ENCODE measurements at regions not wholly inside any gene's neighbourhood (a gene's known extent, or its start where the extent isn't known, plus 50 kb on each side); places are given as distances from the start of the nearest gene placed in this dataset.
"Not testable (repeated sequence)": the region's sequence is repeated elsewhere in the genome, so short reads cannot be mapped to it uniquely, and the experiment has no call there.

- no peaks in the 10 kb centered on the region for H3K9me3 ChIP-seq
- no peaks in the 10 kb centered on the region for H3K36me3 ChIP-seq
- 54% methylated on average over 1 of the region's 1 CpG for WGBS
- H3K4me3 ChIP-seq: no peak overlapping the region
- H3K27ac ChIP-seq: no peak overlapping the region
- peaks cover 18% of the 10 kb centered on the region for H3K4me1 ChIP-seq
- no peaks in the 10 kb centered on the region for H3K27me3 ChIP-seq
- no peak for DNase-seq (ENCODE audit: low spot score in 2 of 2)
- TF ChIP-seq EP300 (IDR thresholded peaks at IDR 0.05) (no peak), CTCF (IDR thresholded peaks at IDR 0.05) (no peak), POLR2AphosphoS5 (IDR thresholded peaks at IDR 0.05) (no peak), POLR2A (IDR thresholded peaks at IDR 0.05) (no peak)
These were observed 197.5 kb upstream of the SEMA6A start for GRCh38 chr5:116772152-116772501.

- DNase-seq (ENCODE audit: low spot score in 2 of 2): no peak
- Histone ChIP-seq H3K27ac (peak overlapping the region; percentile 58), H3K27me3 (no peaks in the 10 kb centered on the region), H3K36me3 (no peaks in the 10 kb centered on the region), H3K9me3 (no peaks in the 10 kb centered on the region), H3K4me3 (no peak overlapping the region), H3K4me1 (peaks cover 18% of the 10 kb centered on the region)
- no peak for TF ChIP-seq POLR2A (IDR thresholded peaks at IDR 0.05)
- TF ChIP-seq POLR2AphosphoS5 (IDR thresholded peaks at IDR 0.05): no peak
- WGBS: 49% methylated on average over 9 of the region's 9 CpGs
These were observed 197.0 kb upstream of the SEMA6A start for GRCh38 chr5:116771466-116772151.

DNA sequence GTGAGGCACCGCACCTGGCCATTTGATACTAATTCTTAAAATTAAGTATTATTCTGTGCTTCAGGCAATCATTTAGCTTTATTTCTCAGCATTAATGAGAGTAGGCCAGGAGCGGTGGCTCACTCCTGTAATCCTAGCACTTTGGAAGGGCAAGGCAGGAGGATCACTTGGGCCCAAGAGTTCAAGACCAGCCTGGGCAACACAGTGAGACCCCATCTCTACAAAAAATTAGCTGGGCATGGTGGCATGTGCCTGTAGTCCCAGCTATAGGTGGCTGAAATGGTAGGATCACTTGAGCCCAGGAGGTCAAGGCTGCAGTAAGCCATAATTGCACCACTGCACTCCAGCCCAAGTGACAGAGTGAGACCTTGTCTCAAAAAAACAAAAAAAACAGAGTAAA is 195.3 kb upstream of the SEMA6A start:
- H3K36me3 ChIP-seq; H3K27ac ChIP-seq; DNase-seq (ENCODE audit: low spot score in 2 of 2); H3K9me3 ChIP-seq; H3K27me3 ChIP-seq; H3K4me3 ChIP-seq: not testable (repeated sequence)
- peaks cover 21% of the 10 kb centered on the region for H3K4me1 ChIP-seq
- WGBS: 100% methylated on average over 2 of the region's 2 CpGs

DNA sequence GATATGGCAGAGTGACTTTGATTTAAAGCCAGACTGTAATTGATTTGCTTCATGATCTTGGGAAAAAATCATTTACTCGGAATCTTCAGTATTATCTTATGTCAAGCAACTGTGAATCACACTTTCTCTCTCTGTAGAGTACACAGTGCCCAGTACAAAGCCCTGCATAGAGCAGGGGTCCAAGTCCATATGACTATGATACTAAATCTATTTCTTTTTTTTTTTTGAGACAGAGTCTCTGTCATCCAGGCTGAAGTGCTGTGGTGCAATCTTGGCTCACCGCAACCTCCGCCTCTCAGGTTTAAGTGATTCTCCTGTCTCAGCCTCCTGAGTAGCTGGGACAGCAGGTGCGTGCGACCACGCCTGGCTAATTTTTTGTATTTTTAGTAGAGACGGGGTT is 194.8 kb upstream of the SEMA6A start:
- no peak overlapping the region for H3K4me3 ChIP-seq
- no peaks in the 10 kb centered on the region for H3K27me3 ChIP-seq
- WGBS: 96% methylated on average over 7 of the region's 7 CpGs
- no peak overlapping the region for H3K27ac ChIP-seq
- TF ChIP-seq POLR2AphosphoS5 (IDR thresholded peaks at IDR 0.05) (no peak), CTCF (IDR thresholded peaks at IDR 0.05) (no peak), POLR2A (IDR thresholded peaks at IDR 0.05) (no peak), EP300 (IDR thresholded peaks at IDR 0.05) (no peak)
- peaks cover 21% of the 10 kb centered on the region for H3K4me1 ChIP-seq
- no peaks in the 10 kb centered on the region for H3K36me3 ChIP-seq
- DNase-seq (ENCODE audit: low spot score in 2 of 2): no peak
- H3K9me3 ChIP-seq: no peaks in the 10 kb centered on the region

DNA sequence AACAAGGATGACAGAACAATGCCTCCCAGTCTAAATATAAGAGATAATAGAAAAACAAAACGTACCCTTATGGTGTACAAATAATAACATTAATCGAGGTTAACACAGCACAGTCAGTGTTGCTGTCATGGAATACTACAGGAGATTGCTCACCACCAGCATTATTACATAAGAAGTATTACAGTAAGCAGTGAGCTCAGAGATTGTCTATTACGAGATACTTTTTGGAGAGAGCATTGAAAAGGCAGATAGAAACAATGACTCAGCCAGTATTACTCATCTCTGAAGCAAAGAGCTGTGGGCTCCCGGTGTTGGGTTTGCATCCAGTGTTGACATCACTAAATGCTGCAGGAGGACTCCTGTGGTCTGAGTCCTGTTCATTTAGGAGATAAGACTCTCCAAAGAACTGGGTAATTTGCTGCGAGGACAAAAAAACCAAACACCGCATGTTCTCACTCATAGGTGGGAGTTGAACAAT is 191.9 kb upstream of the SEMA6A start:
- TF ChIP-seq CTCF (IDR thresholded peaks at IDR 0.05): no peak
- no peak for TF ChIP-seq EP300 (IDR thresholded peaks at IDR 0.05)
- TF ChIP-seq POLR2A (IDR thresholded peaks at IDR 0.05): no peak
- no peak for TF ChIP-seq POLR2AphosphoS5 (IDR thresholded peaks at IDR 0.05)
- peaks cover 15% of the 10 kb centered on the region for H3K4me1 ChIP-seq
- H3K4me3 ChIP-seq: no peak overlapping the region
- no peaks in the 10 kb centered on the region for H3K27me3 ChIP-seq
- no peaks in the 10 kb centered on the region for H3K36me3 ChIP-seq
- no peaks in the 10 kb centered on the region for H3K9me3 ChIP-seq
- peak in 1 of 2 donors; percentile 71 for DNase-seq (ENCODE audit: low spot score in 2 of 2)
- 48% methylated on average over 6 of the region's 6 CpGs for WGBS
- no peak overlapping the region for H3K27ac ChIP-seq

DNA sequence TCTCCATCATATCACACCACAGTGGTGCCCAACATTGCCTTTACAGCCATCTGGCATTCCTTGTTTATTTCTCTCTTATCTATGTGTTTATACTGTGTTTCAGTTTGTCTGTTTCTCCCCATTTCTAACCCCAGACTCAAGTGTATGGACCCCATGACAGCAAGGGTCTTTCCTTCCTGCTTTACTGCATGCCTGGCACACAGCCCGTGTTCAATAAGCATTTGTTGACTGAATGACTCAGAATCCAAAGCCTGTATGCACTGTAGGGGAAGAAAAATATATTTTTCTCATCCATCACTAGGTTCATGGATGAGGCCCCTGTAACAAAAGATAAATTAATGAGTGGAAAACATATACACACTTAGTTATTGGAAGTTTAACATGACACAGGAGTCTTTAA is 190.8 kb upstream of the SEMA6A start:
- peaks cover 6% of the 10 kb centered on the region for H3K4me1 ChIP-seq
- no peaks in the 10 kb centered on the region for H3K27me3 ChIP-seq
- H3K36me3 ChIP-seq: no peaks in the 10 kb centered on the region
- H3K27ac ChIP-seq: no peak overlapping the region
- TF ChIP-seq CTCF (IDR thresholded peaks at IDR 0.05) (no peak), POLR2AphosphoS5 (IDR thresholded peaks at IDR 0.05) (no peak), EP300 (IDR thresholded peaks at IDR 0.05) (no peak), POLR2A (IDR thresholded peaks at IDR 0.05) (no peak)
- H3K9me3 ChIP-seq: no peaks in the 10 kb centered on the region
- no peak for DNase-seq (ENCODE audit: low spot score in 2 of 2)
- H3K4me3 ChIP-seq: no peak overlapping the region
- WGBS: 80% methylated on average over 1 of the region's 1 CpG
